ENCODE measurements at regions not wholly inside any gene's neighbourhood (a gene's known extent, or its start where the extent isn't known, plus 50 kb on each side); places are given as distances from the start of the nearest gene placed in this dataset.

DNA sequence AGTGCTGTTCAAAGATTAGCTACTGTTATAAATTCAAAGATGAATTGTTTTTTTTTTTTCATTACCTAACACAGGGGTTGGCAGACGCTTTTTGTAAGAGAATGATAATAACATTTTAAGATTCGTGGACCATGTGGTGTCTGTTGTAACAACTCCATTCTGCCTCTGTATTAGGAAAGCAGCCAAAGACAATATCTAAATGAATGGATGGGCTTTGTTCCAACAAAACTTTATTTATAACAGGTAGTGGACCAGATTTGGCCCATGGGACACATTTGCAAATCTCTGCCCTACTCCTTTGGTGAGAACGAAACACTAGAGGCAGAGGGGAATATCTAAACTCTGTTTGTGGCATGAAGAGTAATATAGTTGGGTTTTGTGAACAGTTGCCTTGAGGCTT lies 83.6 kb upstream of the BLID start:
- TF ChIP-seq GATA2 (IDR thresholded peaks at IDR 0.05; ENCODE audit: low read depth, low read length), result no peak
- no peak for TF ChIP-seq GATA3 (IDR thresholded peaks at IDR 0.05; ENCODE audit: low read depth, low read length)

DNA sequence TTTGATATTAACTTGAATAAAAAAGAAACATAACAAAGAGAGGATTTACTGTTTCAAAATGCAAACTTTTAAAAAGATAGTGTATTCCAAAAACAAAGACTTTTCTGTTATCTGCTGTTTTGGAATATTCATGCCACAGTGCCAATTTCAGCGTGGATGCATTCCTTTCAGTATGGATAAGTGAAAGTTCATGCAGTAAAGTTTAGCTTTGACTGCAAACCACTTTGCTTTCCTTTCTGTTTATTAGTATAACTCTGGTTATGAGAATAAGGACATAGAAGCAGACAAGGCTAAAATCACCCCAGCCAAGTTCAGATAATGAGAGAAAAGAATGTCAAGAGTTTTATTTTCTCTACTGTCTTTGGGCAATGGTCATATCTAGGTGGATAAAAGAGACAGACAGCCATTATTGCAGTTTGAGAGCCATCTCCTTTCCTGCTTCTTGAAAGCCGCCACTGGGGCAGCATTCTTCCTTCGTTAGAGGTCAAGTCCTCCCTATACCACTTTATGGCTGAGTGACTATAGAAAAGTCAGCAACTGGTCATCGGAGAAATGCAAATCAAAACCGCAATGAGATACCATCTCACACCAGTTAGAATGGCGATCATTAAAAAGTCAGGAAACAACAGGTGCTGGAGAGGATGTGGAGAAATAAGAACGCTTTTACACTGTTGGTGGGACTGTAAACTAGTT lies 82.4 kb upstream of the BLID start:
- TF ChIP-seq GATA2 (IDR thresholded peaks at IDR 0.05; ENCODE audit: low read depth, low read length) (no peak), GATA3 (IDR thresholded peaks at IDR 0.05; ENCODE audit: low read depth, low read length) (no peak)

DNA sequence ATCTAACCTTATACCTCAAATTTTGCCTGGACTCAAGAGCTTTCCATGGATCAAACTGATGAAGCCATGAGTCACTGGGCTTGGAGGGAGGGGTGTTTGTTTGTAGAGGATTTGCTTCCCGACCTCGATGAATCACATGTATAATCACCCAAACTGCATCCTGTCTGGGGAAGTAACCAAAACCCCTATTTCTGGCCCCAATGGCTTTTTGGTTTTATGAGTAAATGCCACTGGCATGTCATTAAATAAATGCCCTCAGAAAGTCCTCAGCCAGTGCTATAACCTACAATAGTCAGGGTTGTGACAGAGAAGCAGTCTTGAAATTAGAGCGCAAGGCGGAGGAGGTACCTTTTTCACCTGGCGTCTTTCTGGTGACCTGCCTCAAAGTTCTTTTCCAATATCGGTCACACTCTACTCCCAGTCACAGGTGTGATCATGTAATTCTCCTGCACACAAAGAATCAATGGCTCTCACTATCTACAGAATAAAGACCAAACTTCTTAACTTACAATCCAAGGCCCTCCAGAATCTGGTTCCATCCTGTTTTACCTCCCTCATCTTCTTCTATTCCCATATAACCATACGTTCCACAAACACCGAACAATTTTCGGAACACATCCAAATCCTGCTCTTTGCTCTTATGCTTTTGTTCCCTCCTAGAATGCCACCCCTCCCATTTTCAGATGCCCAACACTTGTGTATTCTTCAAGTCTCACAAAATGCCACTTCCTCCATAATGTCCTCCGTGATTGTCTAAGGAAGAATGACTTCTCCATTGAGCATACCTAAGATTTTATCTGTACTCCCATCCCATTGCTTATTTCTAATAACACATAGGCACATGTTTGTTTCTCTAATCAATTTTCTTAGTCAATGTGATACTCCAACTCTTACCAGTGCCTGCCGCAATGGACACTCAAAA lies 81.3 kb upstream of the BLID start:
- no peak for TF ChIP-seq GATA2 (IDR thresholded peaks at IDR 0.05; ENCODE audit: low read depth, low read length)
- no peak for TF ChIP-seq GATA3 (IDR thresholded peaks at IDR 0.05; ENCODE audit: low read depth, low read length)

DNA sequence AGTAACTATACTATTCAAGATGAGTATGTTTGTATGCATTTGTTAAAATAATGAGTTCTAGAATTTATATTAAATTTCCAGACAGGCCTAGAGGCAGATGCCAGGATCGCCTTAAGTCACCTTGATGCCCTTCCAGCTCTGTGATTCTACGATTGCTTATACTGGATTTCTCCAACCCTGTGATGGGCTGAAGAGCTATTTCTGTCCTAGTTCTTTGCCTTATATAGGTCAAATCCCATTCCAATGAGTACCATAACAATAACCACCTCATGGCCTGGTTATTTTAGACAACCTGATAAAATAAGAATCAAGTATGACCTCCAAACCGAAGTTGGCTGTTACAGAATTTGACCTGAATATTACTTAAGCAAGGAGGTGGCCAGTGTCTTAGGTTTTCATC lies 79.8 kb upstream of the BLID start:
- TF ChIP-seq GATA2 (IDR thresholded peaks at IDR 0.05; ENCODE audit: low read depth, low read length) (no peak), GATA3 (IDR thresholded peaks at IDR 0.05; ENCODE audit: low read depth, low read length) (no peak)

DNA sequence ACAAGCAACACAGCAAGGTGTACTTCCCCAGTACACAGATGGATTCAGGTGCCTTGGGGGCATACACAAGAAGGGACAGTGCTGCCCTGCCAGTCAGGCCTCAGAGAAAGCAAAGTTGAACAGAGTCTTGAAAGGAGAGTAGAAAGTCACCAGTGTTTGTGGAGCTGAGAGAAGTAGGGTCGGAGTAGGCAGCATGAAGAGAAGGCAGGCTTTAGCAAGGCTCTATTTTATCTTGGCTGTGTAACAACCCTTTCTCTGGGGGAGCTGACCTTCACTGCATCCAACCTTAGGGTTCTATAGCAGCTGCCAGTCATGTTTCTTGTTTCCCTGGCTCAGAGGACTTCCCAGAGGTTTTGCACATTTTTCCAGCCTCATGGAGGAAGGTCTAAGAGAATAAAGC lies 77.4 kb upstream of the BLID start:
- no peak for TF ChIP-seq GATA3 (IDR thresholded peaks at IDR 0.05; ENCODE audit: low read depth, low read length)

DNA sequence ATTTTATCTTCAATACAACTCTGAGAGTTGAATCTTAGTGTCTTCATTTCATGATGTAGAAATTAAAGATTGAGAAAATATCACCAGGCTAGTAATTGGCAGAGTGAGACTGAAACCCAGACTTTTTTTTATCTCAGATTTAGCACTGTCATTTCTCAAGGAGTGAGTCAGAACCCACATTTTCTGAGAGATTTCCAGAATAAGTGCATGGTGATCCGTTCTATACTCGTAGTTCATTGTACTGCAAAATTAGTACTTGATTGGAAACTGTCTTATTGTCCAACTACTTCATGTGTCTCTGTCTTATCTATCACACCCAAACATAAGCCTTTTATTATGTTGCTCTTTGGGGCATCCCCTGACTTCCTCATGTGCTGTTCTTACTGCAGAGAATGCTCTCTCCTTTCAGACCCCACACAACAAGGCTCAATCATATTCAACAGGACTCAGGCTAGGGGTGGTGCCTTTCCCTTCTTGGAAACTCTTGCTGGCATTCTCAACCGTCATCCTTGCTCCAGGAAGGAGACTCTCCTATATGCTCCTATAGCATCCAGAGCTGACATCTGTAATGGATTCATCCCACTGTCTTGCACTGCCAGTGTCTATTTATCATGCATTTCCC lies 76.7 kb upstream of the BLID start:
- TF ChIP-seq GATA3 (IDR thresholded peaks at IDR 0.05; ENCODE audit: low read depth, low read length), result no peak
- no peak for TF ChIP-seq GATA2 (IDR thresholded peaks at IDR 0.05; ENCODE audit: low read depth, low read length)

DNA sequence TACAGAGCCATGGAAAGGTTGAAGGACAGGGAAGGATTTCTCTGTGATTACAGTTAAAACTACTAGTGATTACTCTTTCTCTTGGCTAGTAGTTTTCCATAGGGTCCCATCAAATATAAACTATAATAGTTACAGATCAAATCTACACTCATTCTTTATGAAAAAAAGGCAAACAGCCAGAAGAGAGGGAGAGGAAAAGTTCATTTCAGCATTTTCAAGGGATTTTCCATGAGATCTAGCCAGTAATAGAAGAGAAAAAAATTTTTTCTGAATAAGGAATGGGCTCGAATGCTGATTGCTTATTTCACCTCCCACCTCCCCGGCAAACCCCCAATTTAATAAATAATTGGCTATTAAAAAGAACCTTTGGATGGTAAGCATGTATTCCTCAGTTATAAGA lies 74.8 kb upstream of the BLID start:
- TF ChIP-seq GATA2 (IDR thresholded peaks at IDR 0.05; ENCODE audit: low read depth, low read length) (no peak), GATA3 (IDR thresholded peaks at IDR 0.05; ENCODE audit: low read depth, low read length) (no peak)

DNA sequence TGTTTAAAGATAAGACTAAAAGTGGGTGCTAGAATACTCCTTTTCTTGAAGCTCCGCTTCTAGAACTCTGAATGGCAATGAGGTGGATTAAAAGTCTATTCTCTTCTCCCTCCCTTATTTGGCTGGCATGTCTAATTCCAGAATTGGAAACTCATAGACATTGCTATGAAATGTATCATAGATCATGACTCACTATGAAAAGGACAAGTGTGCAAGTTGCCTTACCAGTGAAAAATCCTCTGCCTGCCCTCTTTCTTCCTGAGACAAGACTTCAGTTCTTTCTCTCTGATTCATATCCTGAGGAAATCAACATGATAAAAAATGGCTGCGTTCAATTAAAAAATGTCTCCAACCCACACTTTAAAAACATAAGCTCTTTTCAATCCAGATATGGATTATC lies 73.2 kb upstream of the BLID start:
- TF ChIP-seq GATA3 (IDR thresholded peaks at IDR 0.05; ENCODE audit: low read depth, low read length) (no peak), GATA2 (IDR thresholded peaks at IDR 0.05; ENCODE audit: low read depth, low read length) (no peak)

DNA sequence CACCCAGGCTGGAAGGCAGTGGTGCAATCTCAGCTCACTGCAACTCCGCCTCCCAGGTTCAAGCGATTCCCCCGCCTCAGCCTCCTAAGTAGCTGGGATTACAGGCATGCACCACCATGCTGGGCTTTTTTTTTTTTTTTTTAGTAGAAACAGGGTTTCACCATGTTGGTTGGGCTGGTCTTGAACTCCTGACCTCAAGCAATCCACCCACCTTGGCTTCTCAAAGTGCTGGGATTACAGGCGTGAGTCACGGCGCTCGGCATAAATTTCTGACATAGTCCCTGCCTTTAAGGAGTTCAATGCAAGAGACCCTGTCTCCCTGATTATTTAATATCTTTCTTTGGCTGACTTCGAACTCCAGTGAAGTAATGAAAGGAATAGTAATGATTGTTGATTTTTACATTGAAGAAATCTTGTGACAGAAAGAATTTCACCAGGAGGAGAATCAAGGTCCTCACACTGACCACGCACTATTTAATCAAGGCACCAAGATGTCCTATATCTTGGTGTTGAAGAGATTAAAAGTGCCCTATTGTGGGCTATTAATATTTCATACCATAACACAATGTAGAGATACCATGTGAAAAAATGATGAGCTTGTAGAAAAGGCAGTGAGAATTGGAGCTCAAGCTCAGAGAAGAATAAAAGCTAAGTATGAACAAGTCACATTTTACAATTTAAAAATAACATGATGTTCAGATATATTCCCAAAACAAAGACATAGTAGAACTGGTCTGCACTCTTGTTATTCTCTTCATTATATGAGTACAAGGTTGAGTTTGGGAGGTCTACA lies 71.6 kb upstream of the BLID start:
- TF ChIP-seq GATA2 (IDR thresholded peaks at IDR 0.05; ENCODE audit: low read depth, low read length), result no peak
- no peak for TF ChIP-seq GATA3 (IDR thresholded peaks at IDR 0.05; ENCODE audit: low read depth, low read length)

DNA sequence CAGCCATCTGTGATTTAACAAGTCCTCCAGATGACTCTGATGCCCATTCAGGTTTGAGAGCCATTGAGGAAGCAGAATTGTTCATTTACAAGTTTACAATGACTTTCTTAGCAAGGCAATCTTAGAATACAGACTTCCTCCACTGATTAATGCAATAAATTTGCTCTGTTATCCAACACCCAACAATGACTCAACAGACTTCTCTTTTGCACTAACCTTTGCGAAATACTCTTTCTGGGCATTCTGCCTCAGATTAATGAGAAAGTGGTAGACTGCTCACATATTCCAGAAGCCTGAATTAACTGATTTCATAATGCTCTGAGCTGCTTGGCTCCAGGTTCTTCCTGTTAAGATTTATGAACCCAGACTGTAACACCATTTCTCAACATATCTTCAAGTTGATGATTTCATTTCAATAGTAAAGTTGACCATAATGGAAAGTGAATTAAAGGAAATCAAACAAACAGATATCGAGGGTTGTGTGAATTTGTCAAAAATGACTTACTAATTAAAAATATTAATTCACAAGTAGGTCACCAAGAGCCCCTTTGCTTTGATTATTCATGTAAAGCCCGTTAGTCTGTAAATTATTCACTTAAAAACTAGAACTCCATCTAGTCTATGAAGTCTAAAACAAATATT lies 70.5 kb upstream of the BLID start:
- TF ChIP-seq GATA3 (IDR thresholded peaks at IDR 0.05; ENCODE audit: low read depth, low read length) (no peak), GATA2 (IDR thresholded peaks at IDR 0.05; ENCODE audit: low read depth, low read length) (no peak)

DNA sequence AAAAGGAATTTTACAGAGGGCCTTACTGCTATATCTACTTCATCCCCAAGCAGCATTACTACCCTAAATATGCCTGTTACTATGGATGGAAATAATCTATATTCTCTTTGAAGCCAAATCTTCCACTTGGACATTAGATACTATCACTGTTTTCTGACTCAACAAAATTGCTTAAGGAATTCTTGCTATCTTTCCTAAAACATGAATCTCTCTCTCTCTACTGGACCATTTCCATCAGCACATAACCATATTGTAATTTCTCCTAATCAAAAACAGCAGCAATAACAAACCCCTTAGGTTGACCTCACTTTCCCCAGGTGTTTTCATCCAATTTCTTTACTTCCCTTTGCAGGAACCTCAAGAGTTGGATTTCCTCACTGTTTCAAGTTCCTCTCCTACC lies 67.9 kb upstream of the BLID start:
- no peak for TF ChIP-seq GATA2 (IDR thresholded peaks at IDR 0.05; ENCODE audit: low read depth, low read length)
- TF ChIP-seq GATA3 (IDR thresholded peaks at IDR 0.05; ENCODE audit: low read depth, low read length), result no peak

DNA sequence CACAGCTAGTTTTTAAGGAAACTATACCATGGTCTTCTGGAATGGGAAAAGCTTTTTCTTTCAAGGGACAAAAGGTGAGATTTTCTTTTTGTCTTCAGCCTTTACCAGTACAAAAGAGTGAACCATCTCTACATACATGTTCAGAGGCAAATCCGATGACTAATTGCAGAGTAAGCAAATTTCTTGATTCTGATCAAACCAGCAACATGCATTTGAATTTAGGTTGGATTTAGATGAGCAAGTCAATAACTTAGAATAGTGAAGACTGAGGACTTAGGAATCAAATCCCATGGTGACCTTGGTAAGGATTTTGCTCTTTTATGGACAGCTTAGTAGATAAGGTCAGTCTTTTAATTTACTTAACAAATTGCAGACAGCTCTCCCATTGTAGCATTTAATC lies 65.9 kb upstream of the BLID start:
- TF ChIP-seq GATA3 (IDR thresholded peaks at IDR 0.05; ENCODE audit: low read depth, low read length) (no peak), GATA2 (IDR thresholded peaks at IDR 0.05; ENCODE audit: low read depth, low read length) (no peak)

DNA sequence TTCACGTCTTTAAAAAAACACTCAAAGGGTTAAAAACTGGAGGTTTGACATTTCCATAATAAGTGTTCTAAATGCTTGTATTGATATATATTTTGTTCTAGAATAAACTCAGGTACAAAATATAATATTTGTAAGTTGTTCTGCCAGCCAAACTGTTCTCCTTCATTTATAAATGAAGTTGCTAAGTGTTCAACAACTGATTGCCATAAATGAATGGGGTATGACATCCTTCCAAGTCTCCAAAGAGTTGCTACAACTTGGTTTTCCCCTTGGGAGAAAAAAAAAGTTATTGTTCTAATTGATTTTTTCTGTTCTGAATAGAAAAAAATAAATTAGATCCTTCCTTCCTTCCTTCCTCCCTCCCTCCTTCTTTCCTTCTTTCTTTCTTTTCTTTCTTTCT lies 65.4 kb upstream of the BLID start:
- no peak for TF ChIP-seq GATA3 (IDR thresholded peaks at IDR 0.05; ENCODE audit: low read depth, low read length)

All from SH-SY5Y (cell line).